Mesenchymal stem cell (in vitro differentiated cells and primary cell): ENCODE measurements at regions not wholly inside any gene's neighbourhood (a gene's known extent, or its start where the extent isn't known, plus 50 kb on each side); places are given as distances from the start of the nearest gene placed in this dataset.

ENCODE experiments used
- DNase-seq: peaks from one replicate; pipeline ENCODE4 v3.0.0-alpha.2; 2013
- H2AFZ ChIP-seq: one replicate; pipeline ENCODE4 v1.6.1; 2013; ENCODE audit warnings: low read depth, mild to moderate bottlenecking, control low read depth, inconsistent platforms, low read length, moderate library complexity
- H2AK5ac ChIP-seq: 2 replicates; pipeline ENCODE4 v1.6.1; 2013; ENCODE audit warnings: low read length, moderate library complexity, mild to moderate bottlenecking, inconsistent platforms; ENCODE audit not compliant: severe bottlenecking
- H2BK120ac ChIP-seq: one replicate; pipeline ENCODE4 v1.6.1; 2013; ENCODE audit warnings: low read depth, mild to moderate bottlenecking, inconsistent platforms, low read length, moderate library complexity
- H2BK12ac ChIP-seq, 2 experiments: one replicate each; pipeline ENCODE4 v1.6.1; 2013; ENCODE audit warnings: inconsistent platforms in 2 of 2, low read length in 2 of 2, mild to moderate bottlenecking in 2 of 2, moderate library complexity in 2 of 2, control low read depth in 1 of 2
- H2BK15ac ChIP-seq: one replicate; pipeline ENCODE4 v1.6.1; 2013; ENCODE audit warnings: mild to moderate bottlenecking, low read depth, inconsistent platforms; ENCODE audit not compliant: poor library complexity, severe bottlenecking
- H2BK5ac ChIP-seq: 2 replicates; pipeline ENCODE4 v1.6.1; 2013; ENCODE audit warnings: low read depth, mild to moderate bottlenecking, low read length, control low read depth, inconsistent platforms; ENCODE audit not compliant: poor library complexity, severe bottlenecking
- H3K14ac ChIP-seq, 2 experiments: one replicate each; pipeline ENCODE4 v1.6.1; 2013; ENCODE audit warnings: inconsistent platforms in 2 of 2, low read length in 2 of 2, control low read depth in 1 of 2, mild to moderate bottlenecking in 1 of 2, moderate library complexity in 1 of 2
- H3K18ac ChIP-seq, 2 experiments: one replicate each; pipeline ENCODE4 v1.6.1; 2013; ENCODE audit warnings: inconsistent platforms in 2 of 2, low read length in 2 of 2, control low read depth in 1 of 2, low read depth in 1 of 2, mild to moderate bottlenecking in 1 of 2
- H3K23ac ChIP-seq, 2 experiments: one replicate each; pipeline ENCODE4 v1.6.1; 2013; ENCODE audit warnings: inconsistent platforms in 2 of 2, low read length in 2 of 2, mild to moderate bottlenecking in 2 of 2, moderate library complexity in 2 of 2, control low read depth in 1 of 2
- H3K27ac ChIP-seq: 2 replicates; pipeline ENCODE4 v1.5.1; 2013; ENCODE audit warnings: mild to moderate bottlenecking, moderate library complexity, low read length, control low read depth, inconsistent platforms; ENCODE audit not compliant: poor library complexity, severe bottlenecking
- H3K27me3 ChIP-seq, 2 experiments: 2 replicates each; pipeline versions ENCODE4 v1.6.1 to v1.7.0; 2013; ENCODE audit warnings: low read length in 2 of 2, mild to moderate bottlenecking in 2 of 2, moderate library complexity in 2 of 2, control low read depth in 1 of 2, inconsistent platforms in 1 of 2; ENCODE audit not compliant: control insufficient read depth in 1 of 2, insufficient read depth in 1 of 2
- H3K36me3 ChIP-seq, 2 experiments: 2 replicates each; pipeline versions ENCODE4 v1.6.1 to v1.7.0; 2013; ENCODE audit warnings: low read length in 2 of 2, control low read depth in 1 of 2, inconsistent platforms in 1 of 2, low read depth in 1 of 2, mild to moderate bottlenecking in 1 of 2; ENCODE audit not compliant: insufficient read depth in 2 of 2, control insufficient read depth in 1 of 2
- H3K4ac ChIP-seq, 2 experiments: one replicate each; pipeline ENCODE4 v1.6.1; 2013; ENCODE audit warnings: inconsistent platforms in 2 of 2, low read length in 2 of 2, mild to moderate bottlenecking in 2 of 2, moderate library complexity in 2 of 2, control low read depth in 1 of 2, low read depth in 1 of 2
- H3K4me1 ChIP-seq: 2 replicates; pipeline ENCODE4 v1.6.1; 2013; ENCODE audit warnings: low read depth, low read length, control low read depth; ENCODE audit not compliant: control insufficient read depth, insufficient read depth
- H3K4me2 ChIP-seq: 2 replicates; pipeline ENCODE4 v1.6.1; 2013; ENCODE audit warnings: low read length, mild to moderate bottlenecking, inconsistent platforms; ENCODE audit not compliant: poor library complexity, severe bottlenecking
- H3K4me3 ChIP-seq, 2 experiments: 2 replicates each; pipeline versions ENCODE4 v1.5.1 to v1.7.0; 2013; ENCODE audit warnings: low read length in 2 of 2, mild to moderate bottlenecking in 2 of 2, control low read depth in 1 of 2, low read depth in 1 of 2; ENCODE audit not compliant: insufficient read depth in 1 of 2
- H3K79me1 ChIP-seq: replicated peaks from 2 replicates; pipeline ENCODE4 v1.6.1; 2013; ENCODE audit warnings: mild to moderate bottlenecking, control low read depth, low read length, inconsistent platforms; ENCODE audit not compliant: poor library complexity, severe bottlenecking
- H3K9ac ChIP-seq: 2 replicates; pipeline ENCODE4 v1.7.0; 2013; ENCODE audit warnings: mild to moderate bottlenecking, low read length, moderate library complexity
- H3K9me3 ChIP-seq: 2 replicates; pipeline ENCODE4 v1.7.0; 2013; ENCODE audit warnings: mild to moderate bottlenecking, low read length; ENCODE audit not compliant: control insufficient read depth
- H4K8ac ChIP-seq: one replicate; pipeline ENCODE4 v1.6.1; 2013; ENCODE audit warnings: inconsistent platforms, mild to moderate bottlenecking, low read length, moderate library complexity
- H4K91ac ChIP-seq: one replicate; pipeline ENCODE4 v1.6.1; 2013; ENCODE audit warnings: mild to moderate bottlenecking, low read length, inconsistent platforms
- WGBS: methylation state at CpG from one replicate; pipeline ENCODE4 v1.1.7; 2013; ENCODE audit warnings: mixed read lengths; 5-methylcytosine and 5-hydroxymethylcytosine counted together

- Histone ChIP-seq H3K4me3 (no peak overlapping the region), H4K91ac (no peak overlapping the region), H2BK5ac (no peak overlapping the region), H3K4me1 (no peaks in the 10 kb centered on the region), H3K27ac (no peak overlapping the region), H2BK15ac (no peak overlapping the region), H3K4ac (no peak overlapping the region), H3K18ac (no peak overlapping the region), H2BK12ac (no peak overlapping the region), H3K14ac (no peak overlapping the region), H3K36me3 (no peaks in the 10 kb centered on the region), H3K9me3 (no peaks in the 10 kb centered on the region), H2BK120ac (no peak overlapping the region), H3K27me3 (no peaks in the 10 kb centered on the region), H3K79me1 (no peaks in the 10 kb centered on the region), H3K9ac (no peak overlapping the region), H3K4me2 (no peak overlapping the region), H2AK5ac (no peak overlapping the region), H4K8ac (no peak overlapping the region), H3K23ac (no peak overlapping the region), H2AFZ (no peak overlapping the region)
- 67% methylated on average over 1 of the region's 1 CpG for WGBS
- no peak for DNase-seq
These were observed 321.8 kb upstream of the CWC22 start for GRCh38 chr2:180328795-180329422.

- H3K4me3 ChIP-seq = no peak overlapping the region
- H2BK12ac ChIP-seq = no peak overlapping the region
- H3K18ac ChIP-seq = no peak overlapping the region
- no peaks in the 10 kb centered on the region for H3K9me3 ChIP-seq
- H3K9ac ChIP-seq = no peak overlapping the region
- no peaks in the 10 kb centered on the region for H3K4me1 ChIP-seq
- H3K36me3 ChIP-seq = no peaks in the 10 kb centered on the region
- no peak overlapping the region for H2BK15ac ChIP-seq
- no peak overlapping the region for H3K4ac ChIP-seq
- H2AFZ ChIP-seq = no peak overlapping the region
- no peak overlapping the region for H2BK120ac ChIP-seq
- H4K8ac ChIP-seq = no peak overlapping the region
- H3K27ac ChIP-seq = no peak overlapping the region
- H2AK5ac ChIP-seq = no peak overlapping the region
- no peak overlapping the region for H2BK5ac ChIP-seq
- H4K91ac ChIP-seq = no peak overlapping the region
- no peaks in the 10 kb centered on the region for H3K27me3 ChIP-seq
- no peak overlapping the region for H3K23ac ChIP-seq
- no peak overlapping the region for H3K14ac ChIP-seq
- H3K4me2 ChIP-seq = no peak overlapping the region
- DNase-seq = no peak
- no peaks in the 10 kb centered on the region for H3K79me1 ChIP-seq
These were observed 320.1 kb upstream of the CWC22 start for GRCh38 chr2:180327185-180327584.

GRCh38 chr2:180325416-180326120, 318.5 kb upstream of the CWC22 start:
- H3K4ac ChIP-seq = no peak overlapping the region
- no peak overlapping the region for H2BK5ac ChIP-seq
- no peak overlapping the region for H3K4me2 ChIP-seq
- H4K91ac ChIP-seq = no peak overlapping the region
- H2AK5ac ChIP-seq = no peak overlapping the region
- H3K9ac ChIP-seq = no peak overlapping the region
- H2BK12ac ChIP-seq = no peak overlapping the region
- DNase-seq = no peak
- H3K14ac ChIP-seq = no peak overlapping the region
- H3K79me1 ChIP-seq = no peaks in the 10 kb centered on the region
- no peak overlapping the region for H3K18ac ChIP-seq
- H2BK15ac ChIP-seq = no peak overlapping the region
- H2AFZ ChIP-seq = no peak overlapping the region
- no peak overlapping the region for H2BK120ac ChIP-seq
- no peaks in the 10 kb centered on the region for H3K4me1 ChIP-seq
- H3K4me3 ChIP-seq = no peak overlapping the region
- H4K8ac ChIP-seq = no peak overlapping the region
- no peak overlapping the region for H3K27ac ChIP-seq
- H3K27me3 ChIP-seq = no peaks in the 10 kb centered on the region
- no peaks in the 10 kb centered on the region for H3K9me3 ChIP-seq
- H3K36me3 ChIP-seq = no peaks in the 10 kb centered on the region
- H3K23ac ChIP-seq = no peak overlapping the region
- no CpG with 5 or more reads among the region's 2 CpGs for WGBS

- no peaks in the 10 kb centered on the region for H3K9me3 ChIP-seq
- no peak overlapping the region for H2AK5ac ChIP-seq
- peak; percentile 19 for DNase-seq
- no peak overlapping the region for H2BK12ac ChIP-seq
- H3K36me3 ChIP-seq = no peaks in the 10 kb centered on the region
- no peak overlapping the region for H4K8ac ChIP-seq
- no peak overlapping the region for H4K91ac ChIP-seq
- H2BK5ac ChIP-seq = no peak overlapping the region
- H3K79me1 ChIP-seq = no peaks in the 10 kb centered on the region
- no peak overlapping the region for H3K18ac ChIP-seq
- no peak overlapping the region for H2BK15ac ChIP-seq
- H3K4me2 ChIP-seq = no peak overlapping the region
- no peak overlapping the region for H3K23ac ChIP-seq
- H2BK120ac ChIP-seq = no peak overlapping the region
- H3K4me1 ChIP-seq = no peaks in the 10 kb centered on the region
- no peak overlapping the region for H3K14ac ChIP-seq
- H3K4me3 ChIP-seq = no peak overlapping the region
- no peak overlapping the region for H3K4ac ChIP-seq
- H2AFZ ChIP-seq = no peak overlapping the region
- no peak overlapping the region for H3K9ac ChIP-seq
- H3K27me3 ChIP-seq = no peaks in the 10 kb centered on the region
- no peak overlapping the region for H3K27ac ChIP-seq
These were observed 317.1 kb upstream of the CWC22 start for GRCh38 chr2:180324182-180324581.
